ENCODE measurements at regions not wholly inside any gene's neighbourhood (a gene's known extent, or its start where the extent isn't known, plus 50 kb on each side); places are given as distances from the start of the nearest gene placed in this dataset.

GRCh38 chr6:170026751-170027646 lies 263.9 kb downstream of the DLL1 start:
- DNase-seq, result no peak

DNA sequence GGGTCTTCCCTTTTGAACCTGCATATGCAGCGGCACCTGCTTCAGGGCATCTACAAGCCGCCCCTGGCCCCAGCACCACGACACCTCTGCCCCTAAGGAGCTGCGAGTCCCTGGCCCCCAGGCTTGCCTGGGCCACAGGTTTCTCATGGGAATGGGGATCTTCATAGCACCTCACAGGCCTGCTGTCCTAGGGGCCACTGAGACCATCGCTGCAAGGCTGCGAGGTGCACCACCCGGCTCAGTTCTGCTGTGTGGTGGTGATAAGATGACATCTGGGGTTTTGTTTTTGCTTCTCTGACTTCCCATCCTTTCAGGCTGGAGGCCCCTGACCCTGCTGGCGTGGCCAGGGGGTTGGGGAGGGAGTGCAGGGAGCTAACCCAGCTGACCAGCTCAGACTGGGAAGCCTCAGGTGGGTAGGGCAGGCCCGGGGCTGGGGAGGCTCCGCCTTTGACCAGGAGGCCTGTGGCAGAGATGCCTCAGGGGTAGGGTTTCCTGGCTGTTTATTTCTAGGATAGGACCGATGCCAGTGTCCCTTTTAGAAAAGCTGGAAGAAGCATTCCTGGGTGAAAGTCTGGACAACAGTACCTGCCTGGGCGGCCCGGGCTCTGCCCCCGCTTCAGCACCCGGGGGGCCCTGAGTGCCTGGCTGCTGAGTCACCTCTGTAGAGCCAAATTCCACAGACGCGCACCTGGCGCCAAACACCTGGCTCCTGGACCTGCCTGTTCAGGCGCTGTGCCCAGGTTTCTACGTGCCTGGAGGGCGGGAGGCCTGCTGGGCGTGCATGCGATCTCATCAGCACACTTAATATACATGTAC lies 264.7 kb downstream of the DLL1 start:
- peak in 1 of 4 experiments; percentile 0 for DNase-seq

DNA sequence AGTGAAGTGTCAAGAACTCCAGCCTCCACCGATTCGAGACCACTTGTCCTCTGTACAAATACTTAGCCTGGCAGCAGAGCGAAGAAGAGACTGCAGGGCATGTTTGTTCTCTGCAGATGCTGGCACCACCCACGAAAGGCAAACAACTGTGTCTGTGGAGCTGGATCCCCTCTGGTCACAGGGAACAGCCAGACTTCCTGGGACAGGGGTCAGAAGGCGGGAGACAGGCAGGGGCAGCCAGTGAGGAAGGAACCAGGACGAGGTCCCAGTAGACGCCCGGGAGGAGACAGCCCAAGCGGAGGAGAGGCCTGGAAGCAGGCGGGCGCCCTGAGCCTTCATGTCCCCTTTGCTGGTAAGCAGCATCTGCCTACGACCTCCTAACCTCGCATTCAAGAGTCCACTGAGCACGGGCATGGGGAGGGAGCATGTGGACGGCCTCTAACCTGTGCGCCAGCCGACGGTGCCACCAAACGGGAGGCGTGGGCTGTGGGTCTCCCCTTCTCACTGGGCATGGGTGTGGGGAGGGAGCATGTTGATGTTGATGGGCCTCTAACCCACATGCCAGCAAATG lies 265.5 kb downstream of the DLL1 start:
- peak in 1 of 4 experiments; percentile 1 for DNase-seq

DNA sequence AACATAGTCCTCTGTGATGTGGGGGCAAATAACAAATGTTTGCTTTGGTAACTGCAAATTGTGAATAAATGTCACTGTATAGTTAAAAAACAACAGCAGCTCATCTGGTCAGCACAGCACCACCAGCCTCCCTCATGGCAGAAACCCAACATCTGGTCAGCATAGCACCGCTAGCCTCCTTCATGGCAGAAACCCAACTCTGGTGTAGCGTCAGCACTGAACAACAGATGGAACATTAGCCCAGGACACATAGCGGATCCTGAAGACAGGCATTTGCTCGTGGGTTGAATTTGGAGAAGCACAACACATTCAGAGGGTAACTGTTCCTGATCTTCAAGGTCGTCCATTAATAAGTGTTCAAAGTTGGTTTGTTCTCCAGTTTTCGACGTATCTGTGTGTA lies 265.9 kb downstream of the DLL1 start:
- DNase-seq, result peak in 1 of 4 experiments; percentile 1

DNA sequence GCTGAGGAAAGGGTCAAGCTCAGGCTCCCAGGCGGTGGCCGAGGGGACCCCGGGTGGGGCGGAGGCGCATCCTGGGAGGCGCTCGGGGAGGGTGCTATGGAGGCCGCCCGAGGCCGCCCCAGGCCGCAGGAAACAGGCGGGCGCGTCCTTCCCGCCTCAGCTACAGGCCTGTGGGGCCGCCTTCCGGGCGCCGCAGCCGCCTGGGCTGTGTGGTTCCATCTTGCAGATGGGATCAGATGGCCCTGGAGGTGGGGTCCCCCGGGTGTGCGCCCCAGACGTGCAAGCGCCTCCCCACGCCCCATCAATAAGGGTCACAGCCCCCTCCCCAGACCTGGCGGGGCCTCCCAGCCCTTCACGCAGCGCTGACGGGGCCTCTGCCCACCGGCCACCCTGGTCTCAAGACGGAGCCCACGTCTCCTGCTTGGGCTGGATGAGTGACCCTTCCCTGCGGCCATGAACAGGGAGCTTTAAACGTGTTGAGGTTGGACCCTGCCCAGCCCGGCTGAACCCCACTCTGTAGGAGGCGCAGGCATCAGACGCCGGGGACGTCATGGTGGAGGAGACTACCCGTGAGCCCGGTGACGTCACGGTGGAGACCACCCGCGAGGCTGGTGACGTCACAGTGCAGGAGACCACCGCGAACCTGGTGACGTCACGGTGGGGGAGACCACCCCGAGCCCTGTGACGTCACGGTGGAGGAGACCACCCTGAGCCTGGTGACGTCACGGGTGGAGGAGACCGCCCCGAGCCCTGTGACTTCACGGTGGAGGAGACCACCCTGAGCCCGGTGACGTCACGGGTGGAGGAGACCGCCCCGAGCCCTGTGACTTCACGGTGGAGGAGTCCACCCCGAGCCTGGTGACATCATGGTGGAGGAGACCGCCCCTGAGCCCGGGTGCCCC lies 267.0 kb downstream of the DLL1 start:
- DNase-seq, result peak in 1 of 4 experiments; percentile 35

- peak in 1 of 4 experiments; percentile 32 for DNase-seq
Observed at GRCh38 chr6:170022827-170023619, 267.9 kb downstream of the DLL1 start.

DNA sequence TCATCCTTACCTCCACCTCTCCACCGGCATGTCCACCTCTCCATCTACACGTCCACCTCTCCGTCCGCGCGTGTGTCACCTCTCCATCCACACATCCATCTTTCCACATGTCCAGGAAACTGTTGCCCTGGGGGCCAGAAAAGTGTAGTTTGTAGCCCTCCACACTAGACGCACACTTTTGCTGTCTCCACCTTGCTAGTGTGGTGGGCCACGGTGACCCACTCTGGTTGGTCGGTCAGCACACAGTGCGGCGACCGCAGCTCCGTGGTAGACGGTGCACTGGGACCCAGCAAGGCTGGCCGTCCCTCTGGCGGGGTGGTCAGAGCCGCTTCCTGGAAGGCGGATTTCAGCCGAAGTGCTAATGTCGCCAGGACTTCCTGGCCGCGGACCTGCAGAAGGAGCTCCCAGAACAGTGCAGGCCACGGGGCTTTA lies 268.6 kb downstream of the DLL1 start:
- DNase-seq, result no peak

DNA sequence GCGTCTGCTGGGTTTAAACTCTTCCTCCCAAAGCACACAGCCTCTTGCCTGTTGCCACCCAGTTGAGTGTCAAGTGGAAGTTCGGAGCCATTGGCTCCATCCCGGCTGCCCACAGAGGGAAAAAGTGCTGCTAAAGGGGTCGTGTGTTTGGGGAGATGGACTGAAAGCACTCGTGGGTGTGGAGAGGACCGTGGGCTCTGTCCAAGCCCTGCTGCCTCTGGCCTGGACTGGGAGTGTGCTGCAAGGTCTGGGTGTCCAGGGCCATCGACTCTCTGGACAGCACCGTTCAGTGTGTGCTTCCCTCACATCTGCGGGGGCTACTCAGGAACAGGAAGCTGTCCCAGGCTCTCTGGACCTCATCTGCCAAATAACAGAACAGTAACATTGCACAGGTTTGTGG lies 269.3 kb downstream of the DLL1 start:
- no peak for DNase-seq

- DNase-seq, result peak in 1 of 4 experiments; percentile 46
Observed at GRCh38 chr6:170019818-170020583, 268.6 kb downstream of the ERMARD start.

DNA sequence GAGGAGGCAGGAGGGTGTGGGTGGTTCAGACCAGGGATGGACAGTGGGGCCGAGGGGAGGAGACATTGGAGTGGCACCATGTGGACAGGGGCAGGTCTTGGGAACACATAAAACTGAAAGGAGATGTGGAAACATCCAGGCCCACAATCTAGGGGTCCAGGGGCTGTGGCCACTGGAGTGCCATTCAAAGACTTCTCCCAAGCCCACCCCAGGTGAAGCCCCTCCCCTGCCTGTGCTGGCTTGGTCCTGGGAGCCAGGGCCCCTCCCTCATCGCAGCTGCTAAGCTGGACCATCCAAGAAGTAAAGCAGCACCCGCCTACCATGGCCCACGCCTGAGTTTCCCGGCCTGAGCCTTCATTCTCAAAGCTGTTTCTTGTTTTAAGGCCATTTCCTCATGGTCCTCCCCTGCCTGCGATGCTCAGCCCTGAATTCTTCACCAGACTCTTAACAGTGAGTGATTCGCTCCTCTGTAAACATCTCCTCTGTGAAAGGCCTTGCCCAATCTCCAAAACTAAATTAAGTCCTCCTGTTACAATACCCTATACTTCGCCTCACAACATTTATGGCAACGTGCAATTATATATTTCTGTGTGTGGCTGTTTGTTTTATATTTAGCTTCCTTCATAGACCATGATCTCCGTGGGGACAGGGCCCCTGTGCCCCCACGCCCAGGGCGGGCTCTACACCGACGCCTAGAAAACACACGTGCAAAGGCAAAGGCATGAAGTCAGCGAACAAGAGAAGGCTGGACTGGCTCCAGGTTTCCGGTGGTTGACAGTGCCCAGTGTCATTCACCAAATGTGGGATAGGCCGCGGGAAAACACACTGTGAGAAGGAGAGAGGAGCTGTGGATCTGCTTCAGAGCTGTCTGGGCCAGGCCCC lies 267.8 kb downstream of the ERMARD start:
- DNase-seq, result no peak

- peak in 1 of 4 experiments; percentile 15 for DNase-seq
Observed at GRCh38 chr6:170018422-170018935, 267.1 kb downstream of the ERMARD start.

DNA sequence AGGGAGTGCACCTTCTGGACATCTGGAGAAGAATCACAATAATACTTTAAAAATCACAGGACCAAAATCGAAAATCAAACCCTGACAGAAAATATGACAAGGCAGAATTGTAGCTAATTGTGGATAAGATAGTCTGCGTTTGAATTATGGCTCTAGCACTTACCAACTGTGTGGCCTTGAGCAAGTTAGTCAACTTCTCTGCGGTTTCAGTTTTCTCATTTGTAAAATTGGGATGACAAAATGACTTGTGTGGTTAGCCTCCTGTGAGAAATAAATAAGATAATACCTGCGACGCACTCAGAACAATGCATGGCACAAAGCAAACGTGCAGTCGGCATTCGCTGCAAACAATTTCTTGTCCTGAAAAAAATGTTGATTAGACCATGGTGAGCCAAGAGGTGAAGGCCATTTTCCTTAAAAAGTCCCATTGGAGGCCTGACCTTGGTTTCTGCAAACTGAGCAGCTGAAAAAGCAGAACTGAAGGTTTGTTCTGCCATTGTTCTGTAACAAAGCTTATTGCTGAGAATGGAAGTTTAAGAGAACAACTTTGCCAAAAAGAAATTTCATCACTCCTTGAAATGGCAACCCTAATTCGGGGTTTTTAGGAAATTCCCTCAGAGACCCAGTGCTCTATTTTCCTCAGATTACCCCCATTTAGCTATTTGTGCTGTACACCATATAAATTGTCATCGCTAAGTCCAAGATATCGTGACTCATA lies 266.3 kb downstream of the ERMARD start:
- DNase-seq, result peak; percentile 51 to 81 (median 68)

- peak in 3 of 4 experiments; percentile 7 to 62 (median 20) for DNase-seq
Observed at GRCh38 chr6:170013815-170014214, 262.4 kb downstream of the ERMARD start.

DNA sequence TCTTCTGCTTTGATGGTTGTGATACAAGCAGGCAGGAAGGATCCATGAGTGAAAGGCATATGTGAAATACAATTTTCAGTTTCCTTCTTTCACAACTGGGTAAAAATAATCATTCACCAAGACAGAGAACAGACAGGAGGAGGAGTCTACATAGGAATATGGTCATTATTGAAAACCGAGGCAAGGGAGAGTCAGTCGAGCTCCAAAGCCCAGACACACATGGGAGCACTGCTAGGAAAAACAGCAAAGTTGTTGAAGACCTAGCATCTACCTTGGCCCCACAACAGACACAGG lies 260.6 kb downstream of the ERMARD start:
- DNase-seq, result no peak

DNA sequence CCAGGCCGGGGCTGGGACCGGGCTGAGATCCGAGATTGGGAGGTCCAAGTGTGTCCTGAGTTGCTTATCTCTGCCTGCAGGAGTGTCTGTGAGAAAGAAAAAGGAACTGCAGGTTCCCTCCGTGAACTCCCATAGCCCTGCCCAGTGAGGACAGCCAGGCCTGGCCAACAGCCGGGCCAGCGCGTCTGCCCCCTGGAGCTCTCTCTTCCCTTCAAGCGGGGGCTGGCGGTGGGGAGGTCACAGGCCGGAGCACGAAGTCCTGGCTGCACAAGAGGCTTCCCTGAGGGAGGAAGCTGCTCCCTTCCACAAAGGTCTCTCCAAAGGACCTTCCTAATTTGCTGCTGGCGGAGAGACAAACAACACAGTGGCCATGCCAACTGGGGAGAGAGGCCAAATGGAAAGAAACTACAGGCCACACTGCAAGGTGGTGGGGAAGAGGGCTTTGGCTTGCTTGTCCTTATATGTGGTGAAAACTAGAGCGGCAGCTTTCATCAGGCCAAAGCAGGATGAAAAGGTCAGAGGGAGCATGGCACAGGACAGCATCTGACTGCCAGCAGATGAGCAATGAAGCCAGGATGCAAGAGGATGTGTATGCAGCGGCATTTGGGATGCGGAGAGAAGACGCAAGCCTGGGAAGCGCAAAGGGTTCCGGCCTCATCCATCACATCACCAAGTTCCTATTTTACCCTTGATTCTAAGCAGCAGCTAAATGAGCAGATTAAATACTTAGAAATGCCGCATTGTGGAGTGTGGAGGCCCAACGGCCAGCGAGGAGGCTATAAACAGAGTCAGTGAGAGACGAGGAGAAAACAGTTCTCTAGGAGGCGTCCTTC lies 260.0 kb downstream of the ERMARD start:
- DNase-seq, result peak; percentile 33 to 67 (median 56)

GRCh38 chr6:170010665-170011203 lies 259.3 kb downstream of the ERMARD start:
- no peak for DNase-seq

DNA sequence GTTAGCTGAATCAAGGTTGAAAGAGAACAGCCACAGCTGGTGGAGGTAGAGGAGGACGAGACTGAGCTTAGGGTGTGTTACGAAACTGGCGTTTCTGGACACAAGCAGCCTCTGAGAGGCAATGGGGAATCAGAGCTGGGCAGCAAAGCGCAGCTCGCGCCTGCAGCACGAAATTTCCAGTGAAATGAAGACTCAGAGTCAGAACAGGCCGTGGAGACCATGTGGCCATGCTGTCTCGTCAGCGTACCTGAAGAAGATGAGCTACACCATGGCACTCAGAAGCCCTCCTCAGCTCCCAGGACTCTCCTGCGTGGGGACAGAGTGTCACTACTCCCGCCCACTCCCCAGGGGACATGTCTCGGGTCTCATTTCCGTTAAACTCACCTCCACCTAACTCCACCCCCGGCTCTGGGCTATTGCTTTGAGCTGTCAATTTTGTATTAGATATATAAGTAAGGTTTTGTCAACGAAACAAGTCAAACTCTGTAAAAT lies 256.9 kb downstream of the ERMARD start:
- no peak for DNase-seq

Data from suppressor macrophage (primary cell).